Peyer's patch (tissue), 4 donors: ENCODE measurements at regions not wholly inside any gene's neighbourhood (a gene's known extent, or its start where the extent isn't known, plus 50 kb on each side); places are given as distances from the start of the nearest gene placed in this dataset.

Experiments
- CTCF ChIP-seq, 6 experiments: fragments of 450-650 bp in 4 of 6; fragments of 200-600 bp in 2 of 6; sonication (generic) in 1 of 6; IDR thresholded peaks; one replicate each; pipeline ENCODE4 v1.5.1; 2017 to 2019; ENCODE audit warnings: antibody characterized with exemption in 6 of 6, mild to moderate bottlenecking in 3 of 6, moderate library complexity in 1 of 6
- POLR2A ChIP-seq, 2 donors: fragments of 450-650 bp; IDR thresholded peaks; one replicate each; pipeline ENCODE4 v1.5.1; 2017; ENCODE audit warnings: antibody characterized with exemption in 2 of 2, mild to moderate bottlenecking in 2 of 2, moderate library complexity in 2 of 2

GRCh38 chr4:112005027-112005426 lies 140.2 kb upstream of the FAM241A start:
- TF ChIP-seq POLR2A (IDR thresholded peaks at IDR 0.05), result no peak
- TF ChIP-seq CTCF (IDR thresholded peaks at IDR 0.05), result no peak
